Stimulated activated naive CD8-positive, alpha-beta T cell treated with anti-CD3 and anti-CD28 coated beads, Interleukin-15, Interleukin-2, amounts not matched to agents 100 U/mL and 50 U/mL, for 24 hours (primary cell): ENCODE measurements at regions not wholly inside any gene's neighbourhood (a gene's known extent, or its start where the extent isn't known, plus 50 kb on each side); places are given as distances from the start of the nearest gene placed in this dataset.
"Not testable (repeated sequence)": the region's sequence is repeated elsewhere in the genome, so short reads cannot be mapped to it uniquely, and the experiment has no call there.

Source experiments
- ATAC-seq: fragments of 150-1000 bp; cut with Tn5 transposase; one replicate; pipeline ENCODE4 v1.10.0; 2021
- DNase-seq: peaks from one replicate; pipeline ENCODE4 v3.0.0; 2021

GRCh38 chr11:82210011-82210410 lies 523.7 kb downstream of the FAM181B start:
- DNase-seq (no peak), ATAC-seq (no peak)

DNA sequence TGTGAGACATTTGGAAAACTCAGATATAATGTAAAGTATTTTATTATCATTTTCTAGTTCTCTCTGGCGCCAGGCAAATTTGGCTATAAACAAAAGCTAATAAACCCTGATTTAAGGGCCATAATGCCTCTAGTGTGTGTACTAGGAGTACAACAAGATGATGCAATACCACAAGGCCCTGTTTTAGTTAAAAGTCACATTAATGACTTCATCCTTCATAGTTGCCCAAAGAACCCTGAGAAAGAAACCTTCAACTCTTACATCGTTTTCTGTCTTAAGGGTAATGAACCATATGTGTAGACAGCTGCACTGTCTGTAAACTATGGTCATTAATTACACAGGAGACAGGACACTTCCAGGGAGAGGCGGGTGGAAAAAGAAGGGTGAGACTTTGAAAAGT lies 538.4 kb downstream of the FAM181B start:
- DNase-seq, result no peak
- ATAC-seq, result no peak

- ATAC-seq, result no peak
These were observed 539.1 kb downstream of the FAM181B start for GRCh38 chr11:82194521-82194920.

DNA sequence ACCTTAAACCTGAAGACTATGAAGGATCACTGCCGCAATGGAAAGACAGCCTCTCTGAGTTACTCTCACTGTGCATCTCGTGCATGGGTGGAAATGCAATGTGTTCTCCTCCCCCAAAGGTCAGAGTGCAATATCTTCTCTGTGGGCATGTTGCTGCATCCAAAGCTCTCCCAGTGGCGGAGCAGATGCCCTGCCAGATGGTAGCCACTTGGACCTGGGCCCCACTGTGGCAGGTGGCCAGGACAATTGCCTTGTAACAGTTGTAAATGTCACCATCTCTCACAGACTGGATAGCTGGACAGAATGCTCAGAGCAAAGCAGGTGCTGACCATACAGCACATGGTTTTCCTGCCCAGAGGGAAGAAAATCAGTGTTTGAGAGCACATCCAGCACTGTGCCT lies 542.0 kb downstream of the FAM181B start:
- DNase-seq (no peak), ATAC-seq (no peak)

More at GRCh38 chr11:82194521-82194920, 539.1 kb downstream of the FAM181B start:
- no peak for DNase-seq

DNA sequence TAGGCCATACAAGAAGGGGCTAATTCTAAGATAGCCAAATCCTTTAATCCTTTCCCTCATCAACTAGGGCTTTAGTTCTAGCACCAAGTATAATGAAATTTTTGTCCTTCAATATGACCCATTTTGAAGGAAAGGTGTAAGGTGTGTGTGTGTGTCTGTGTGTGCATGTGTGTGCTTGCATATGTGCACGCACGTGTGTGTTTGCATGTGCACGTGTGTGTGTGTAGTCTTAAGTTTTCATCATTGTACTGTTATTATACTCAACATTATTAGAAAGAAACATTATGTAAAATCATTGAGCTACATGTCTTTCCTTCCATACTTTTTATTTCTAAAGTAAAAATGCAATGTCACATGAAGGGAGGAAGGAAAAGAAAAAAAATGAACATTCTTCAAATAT lies 547.7 kb downstream of the FAM181B start:
- DNase-seq (no peak), ATAC-seq (no peak)

GRCh38 chr11:82184966-82185365 lies 548.7 kb downstream of the FAM181B start:
- DNase-seq (no peak), ATAC-seq (no peak)

- DNase-seq (no peak), ATAC-seq (no peak)
These were observed 550.3 kb downstream of the FAM181B start for GRCh38 chr11:82183346-82183745.

DNA sequence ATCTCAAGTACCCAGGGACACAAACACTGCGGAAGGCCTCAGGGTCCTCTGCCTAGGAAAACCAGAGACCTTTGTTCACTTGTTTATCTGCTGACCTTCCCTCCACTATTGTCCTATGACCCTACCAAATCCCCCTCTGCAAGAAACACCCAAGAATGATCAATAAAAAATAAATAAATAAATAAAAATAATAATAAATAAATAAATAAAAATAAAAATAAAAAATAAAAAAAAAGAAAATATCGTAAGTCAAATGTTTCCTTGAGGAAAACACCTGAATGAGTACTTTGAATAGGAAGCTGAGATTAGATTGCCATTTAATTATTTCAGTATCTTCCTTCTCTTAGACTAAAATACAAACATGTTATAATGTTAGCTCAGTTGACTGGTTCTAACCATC lies 551.0 kb downstream of the FAM181B start:
- ATAC-seq, result not testable (repeated sequence)

DNA sequence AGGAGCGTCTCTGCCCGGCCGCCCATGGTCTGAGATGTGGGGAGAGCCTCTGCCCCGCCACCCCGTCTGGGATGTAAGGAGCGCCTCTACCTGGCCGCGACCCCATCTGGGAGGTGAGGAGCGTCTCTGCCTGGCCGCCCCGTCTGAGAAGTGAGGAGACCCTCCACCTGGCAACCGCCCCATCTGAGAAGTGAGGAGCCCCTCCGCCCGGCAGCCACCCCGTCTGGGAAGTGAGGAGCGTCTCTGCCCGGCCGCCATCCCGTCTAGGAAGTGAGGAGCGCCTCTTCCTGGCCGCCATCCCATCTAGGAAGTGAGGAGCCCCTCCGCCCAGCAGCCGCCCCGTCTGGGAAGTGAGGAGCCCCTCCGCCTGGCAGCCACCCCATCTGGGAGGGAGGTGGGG lies 551.9 kb downstream of the FAM181B start:
- not testable (repeated sequence) for ATAC-seq, DNase-seq

More for the DNA sequence above, 551.0 kb downstream of the FAM181B start:
- not testable (repeated sequence) for DNase-seq

GRCh38 chr11:82176945-82177344 lies 556.7 kb downstream of the FAM181B start:
- ATAC-seq, result no peak
- DNase-seq, result no peak

DNA sequence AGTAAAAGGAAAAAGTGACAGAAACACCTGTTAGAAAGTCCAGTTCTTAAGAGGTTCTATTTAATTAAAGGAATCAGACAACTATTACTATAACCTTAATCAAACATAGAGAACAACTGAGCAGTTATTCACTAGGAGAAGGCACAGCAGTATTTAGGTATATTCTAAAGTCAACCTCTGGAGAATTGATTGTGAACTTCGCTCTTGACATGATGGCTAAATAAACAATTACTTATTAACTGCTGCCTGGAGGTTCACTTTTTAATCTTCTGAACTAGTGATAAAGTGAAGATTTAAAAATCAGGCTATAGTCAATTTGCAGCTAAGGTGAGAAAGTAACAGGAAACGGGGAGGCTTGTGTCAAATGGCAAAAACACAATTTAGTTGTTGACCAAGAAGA lies 557.3 kb downstream of the FAM181B start:
- no peak for ATAC-seq
- no peak for DNase-seq

- ATAC-seq, result no peak
- no peak for DNase-seq
These were observed 559.1 kb downstream of the FAM181B start for GRCh38 chr11:82174610-82175009.

GRCh38 chr11:82146789-82147188 lies 586.9 kb downstream of the FAM181B start:
- ATAC-seq (no peak), DNase-seq (no peak)

- ATAC-seq, result no peak
These were observed 614.7 kb downstream of the FAM181B start for GRCh38 chr11:82118946-82119345.

GRCh38 chr11:82117362-82117761 lies 616.3 kb downstream of the FAM181B start:
- DNase-seq (no peak), ATAC-seq (no peak)

More at GRCh38 chr11:82118946-82119345, 614.7 kb downstream of the FAM181B start:
- DNase-seq, result no peak

GRCh38 chr11:82105331-82105998 lies 628.2 kb downstream of the FAM181B start:
- DNase-seq (no peak), ATAC-seq (no peak)

- ATAC-seq (no peak), DNase-seq (no peak)
These were observed 640.8 kb downstream of the FAM181B start for GRCh38 chr11:82092904-82093303.

GRCh38 chr11:82089426-82089825 lies 644.2 kb downstream of the FAM181B start:
- ATAC-seq (no peak), DNase-seq (no peak)

DNA sequence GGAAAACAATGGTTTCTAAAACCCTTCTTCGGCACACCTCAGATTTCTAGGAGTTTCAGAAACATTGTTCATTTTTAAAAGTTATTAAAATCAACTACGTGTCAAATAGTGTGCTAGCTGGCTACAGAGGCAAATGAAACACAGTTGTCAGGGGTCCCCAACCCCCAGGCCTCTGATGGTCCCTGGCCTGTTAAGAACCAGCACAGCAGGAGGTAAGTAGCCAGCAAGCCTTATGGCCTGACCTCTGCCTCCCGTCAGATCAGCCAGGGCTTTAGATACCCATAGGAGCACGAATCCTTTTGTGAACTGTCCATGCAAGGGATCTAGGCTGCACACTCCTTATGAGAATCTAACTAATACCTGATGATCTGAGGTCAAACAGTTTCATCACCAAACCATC lies 648.2 kb downstream of the FAM181B start:
- no peak for DNase-seq
- ATAC-seq, result no peak

- no peak for DNase-seq
- no peak for ATAC-seq
These were observed 650.7 kb downstream of the FAM181B start for GRCh38 chr11:82082976-82083375.

GRCh38 chr11:82080160-82080559 lies 653.5 kb downstream of the FAM181B start:
- no peak for DNase-seq
- ATAC-seq, result no peak

GRCh38 chr11:82076126-82076525 lies 657.5 kb downstream of the FAM181B start:
- ATAC-seq, result no peak
- DNase-seq, result no peak

GRCh38 chr11:82059505-82059904 lies 674.2 kb downstream of the FAM181B start:
- no peak for ATAC-seq
- DNase-seq, result no peak

DNA sequence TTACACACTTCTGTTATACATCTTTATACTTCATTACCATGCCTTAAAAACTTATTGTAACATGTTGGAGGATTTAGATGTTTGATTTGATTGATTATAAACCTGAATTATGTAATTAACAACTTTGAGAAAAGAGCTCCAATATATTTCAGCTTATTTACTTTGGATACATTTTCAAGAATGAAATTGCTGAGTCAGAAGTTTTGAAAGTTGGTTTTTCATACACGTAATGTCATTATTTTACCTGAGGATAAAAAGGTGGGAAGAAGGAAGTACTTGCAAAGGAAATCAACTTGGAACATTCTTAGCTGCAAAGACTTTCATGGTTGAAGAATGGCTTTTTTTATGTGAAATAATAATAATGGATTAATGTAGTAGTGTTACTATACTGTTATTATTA lies 677.2 kb downstream of the FAM181B start:
- no peak for ATAC-seq
- no peak for DNase-seq

GRCh38 chr11:82049199-82049598 lies 684.5 kb downstream of the FAM181B start:
- no peak for ATAC-seq
- no peak for DNase-seq
